H1 (cell line): ENCODE measurements at regions not wholly inside any gene's neighbourhood (a gene's known extent, or its start where the extent isn't known, plus 50 kb on each side); places are given as distances from the start of the nearest gene placed in this dataset.

ENCODE experiments used
- CHD2 ChIP-seq: IDR thresholded peaks from 2 replicates; pipeline ENCODE4 v1.6.1; 2012; ENCODE audit warnings: low read length, improper control_type of control experiment
- CTBP2 ChIP-seq: IDR thresholded peaks from 2 replicates; pipeline ENCODE4 v1.7.0; 2011; ENCODE audit warnings: borderline replicate concordance, mild to moderate bottlenecking, moderate library complexity, mixed read lengths, low read length; ENCODE audit not compliant: insufficient read depth, insufficient read length
- NANOG ChIP-seq: IDR thresholded peaks from 2 replicates; pipeline ENCODE4 v1.6.1; 2011; ENCODE audit warnings: low read length, low read depth, mild to moderate bottlenecking, inconsistent platforms; ENCODE audit not compliant: insufficient read depth, poor library complexity, severe bottlenecking
- RFX5 ChIP-seq: IDR thresholded peaks from 2 replicates; pipeline ENCODE4 v1.6.1; 2011; ENCODE audit warnings: low read depth, low read length, improper control_type of control experiment, borderline replicate concordance
- SAP30 ChIP-seq: fragments of 300-600 bp; sonication (generic); IDR thresholded peaks from 2 replicates; pipeline ENCODE4 v1.7.1; 2012; ENCODE audit warnings: low read length, moderate library complexity, mild to moderate bottlenecking, inconsistent platforms; ENCODE audit not compliant: insufficient read depth, insufficient replicate concordance
- TF ChIP-seq, protein P1 (sequence below): fragments of 300-600 bp; sonication (generic); IDR thresholded peaks from 2 replicates; pipeline ENCODE4 v1.7.1; 2012; ENCODE audit warnings: low read length, moderate library complexity, mild to moderate bottlenecking, inconsistent platforms; ENCODE audit not compliant: insufficient replicate concordance

DNA sequence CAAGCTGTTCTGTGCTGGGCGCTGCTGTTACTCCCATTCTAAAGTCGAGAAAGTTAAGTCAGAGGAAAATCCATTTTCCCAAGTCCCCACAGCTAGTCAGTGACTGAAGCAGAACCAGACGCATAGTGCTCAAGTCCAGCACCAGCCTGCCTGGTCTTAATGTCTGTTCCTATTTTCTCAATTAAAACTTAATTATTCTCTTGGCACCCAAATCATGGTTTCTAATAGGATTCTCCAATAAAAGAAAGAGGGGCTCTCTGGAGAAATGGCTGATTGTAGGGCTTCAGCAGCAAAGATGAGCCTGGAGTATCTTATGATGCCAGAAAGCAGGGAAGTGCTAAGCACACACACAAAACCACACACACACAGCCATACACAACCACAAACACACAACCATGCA is 531.0 kb upstream of the SALL3 start (continued):
- TF ChIP-seq, protein P1, sequence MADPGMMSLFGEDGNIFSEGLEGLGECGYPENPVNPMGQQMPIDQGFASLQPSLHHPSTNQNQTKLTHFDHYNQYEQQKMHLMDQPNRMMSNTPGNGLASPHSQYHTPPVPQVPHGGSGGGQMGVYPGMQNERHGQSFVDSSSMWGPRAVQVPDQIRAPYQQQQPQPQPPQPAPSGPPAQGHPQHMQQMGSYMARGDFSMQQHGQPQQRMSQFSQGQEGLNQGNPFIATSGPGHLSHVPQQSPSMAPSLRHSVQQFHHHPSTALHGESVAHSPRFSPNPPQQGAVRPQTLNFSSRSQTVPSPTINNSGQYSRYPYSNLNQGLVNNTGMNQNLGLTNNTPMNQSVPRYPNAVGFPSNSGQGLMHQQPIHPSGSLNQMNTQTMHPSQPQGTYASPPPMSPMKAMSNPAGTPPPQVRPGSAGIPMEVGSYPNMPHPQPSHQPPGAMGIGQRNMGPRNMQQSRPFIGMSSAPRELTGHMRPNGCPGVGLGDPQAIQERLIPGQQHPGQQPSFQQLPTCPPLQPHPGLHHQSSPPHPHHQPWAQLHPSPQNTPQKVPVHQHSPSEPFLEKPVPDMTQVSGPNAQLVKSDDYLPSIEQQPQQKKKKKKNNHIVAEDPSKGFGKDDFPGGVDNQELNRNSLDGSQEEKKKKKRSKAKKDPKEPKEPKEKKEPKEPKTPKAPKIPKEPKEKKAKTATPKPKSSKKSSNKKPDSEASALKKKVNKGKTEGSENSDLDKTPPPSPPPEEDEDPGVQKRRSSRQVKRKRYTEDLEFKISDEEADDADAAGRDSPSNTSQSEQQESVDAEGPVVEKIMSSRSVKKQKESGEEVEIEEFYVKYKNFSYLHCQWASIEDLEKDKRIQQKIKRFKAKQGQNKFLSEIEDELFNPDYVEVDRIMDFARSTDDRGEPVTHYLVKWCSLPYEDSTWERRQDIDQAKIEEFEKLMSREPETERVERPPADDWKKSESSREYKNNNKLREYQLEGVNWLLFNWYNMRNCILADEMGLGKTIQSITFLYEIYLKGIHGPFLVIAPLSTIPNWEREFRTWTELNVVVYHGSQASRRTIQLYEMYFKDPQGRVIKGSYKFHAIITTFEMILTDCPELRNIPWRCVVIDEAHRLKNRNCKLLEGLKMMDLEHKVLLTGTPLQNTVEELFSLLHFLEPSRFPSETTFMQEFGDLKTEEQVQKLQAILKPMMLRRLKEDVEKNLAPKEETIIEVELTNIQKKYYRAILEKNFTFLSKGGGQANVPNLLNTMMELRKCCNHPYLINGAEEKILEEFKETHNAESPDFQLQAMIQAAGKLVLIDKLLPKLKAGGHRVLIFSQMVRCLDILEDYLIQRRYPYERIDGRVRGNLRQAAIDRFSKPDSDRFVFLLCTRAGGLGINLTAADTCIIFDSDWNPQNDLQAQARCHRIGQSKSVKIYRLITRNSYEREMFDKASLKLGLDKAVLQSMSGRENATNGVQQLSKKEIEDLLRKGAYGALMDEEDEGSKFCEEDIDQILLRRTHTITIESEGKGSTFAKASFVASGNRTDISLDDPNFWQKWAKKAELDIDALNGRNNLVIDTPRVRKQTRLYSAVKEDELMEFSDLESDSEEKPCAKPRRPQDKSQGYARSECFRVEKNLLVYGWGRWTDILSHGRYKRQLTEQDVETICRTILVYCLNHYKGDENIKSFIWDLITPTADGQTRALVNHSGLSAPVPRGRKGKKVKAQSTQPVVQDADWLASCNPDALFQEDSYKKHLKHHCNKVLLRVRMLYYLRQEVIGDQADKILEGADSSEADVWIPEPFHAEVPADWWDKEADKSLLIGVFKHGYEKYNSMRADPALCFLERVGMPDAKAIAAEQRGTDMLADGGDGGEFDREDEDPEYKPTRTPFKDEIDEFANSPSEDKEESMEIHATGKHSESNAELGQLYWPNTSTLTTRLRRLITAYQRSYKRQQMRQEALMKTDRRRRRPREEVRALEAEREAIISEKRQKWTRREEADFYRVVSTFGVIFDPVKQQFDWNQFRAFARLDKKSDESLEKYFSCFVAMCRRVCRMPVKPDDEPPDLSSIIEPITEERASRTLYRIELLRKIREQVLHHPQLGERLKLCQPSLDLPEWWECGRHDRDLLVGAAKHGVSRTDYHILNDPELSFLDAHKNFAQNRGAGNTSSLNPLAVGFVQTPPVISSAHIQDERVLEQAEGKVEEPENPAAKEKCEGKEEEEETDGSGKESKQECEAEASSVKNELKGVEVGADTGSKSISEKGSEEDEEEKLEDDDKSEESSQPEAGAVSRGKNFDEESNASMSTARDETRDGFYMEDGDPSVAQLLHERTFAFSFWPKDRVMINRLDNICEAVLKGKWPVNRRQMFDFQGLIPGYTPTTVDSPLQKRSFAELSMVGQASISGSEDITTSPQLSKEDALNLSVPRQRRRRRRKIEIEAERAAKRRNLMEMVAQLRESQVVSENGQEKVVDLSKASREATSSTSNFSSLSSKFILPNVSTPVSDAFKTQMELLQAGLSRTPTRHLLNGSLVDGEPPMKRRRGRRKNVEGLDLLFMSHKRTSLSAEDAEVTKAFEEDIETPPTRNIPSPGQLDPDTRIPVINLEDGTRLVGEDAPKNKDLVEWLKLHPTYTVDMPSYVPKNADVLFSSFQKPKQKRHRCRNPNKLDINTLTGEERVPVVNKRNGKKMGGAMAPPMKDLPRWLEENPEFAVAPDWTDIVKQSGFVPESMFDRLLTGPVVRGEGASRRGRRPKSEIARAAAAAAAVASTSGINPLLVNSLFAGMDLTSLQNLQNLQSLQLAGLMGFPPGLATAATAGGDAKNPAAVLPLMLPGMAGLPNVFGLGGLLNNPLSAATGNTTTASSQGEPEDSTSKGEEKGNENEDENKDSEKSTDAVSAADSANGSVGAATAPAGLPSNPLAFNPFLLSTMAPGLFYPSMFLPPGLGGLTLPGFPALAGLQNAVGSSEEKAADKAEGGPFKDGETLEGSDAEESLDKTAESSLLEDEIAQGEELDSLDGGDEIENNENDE, result no peak
- no peak for TF ChIP-seq NANOG
- no peak for TF ChIP-seq SAP30
- no peak for TF ChIP-seq CHD2
- TF ChIP-seq RFX5, result no peak
- TF ChIP-seq CTBP2, result no peak
